Suprapubic skin (tissue), 4 donors: ENCODE measurements at regions not wholly inside any gene's neighbourhood (a gene's known extent, or its start where the extent isn't known, plus 50 kb on each side); places are given as distances from the start of the nearest gene placed in this dataset.

Experiments
- DNase-seq, 2 donors: peaks; one replicate each; pipeline ENCODE4 v3.0.0-alpha.2; 2019; ENCODE audit warnings: low spot score in 2 of 2
- H3K27ac ChIP-seq: fragments of 200-600 bp; sonication (generic); one replicate; pipeline ENCODE4 v1.5.1; 2019
- H3K27me3 ChIP-seq: fragments of 200-600 bp; sonication (generic); one replicate; pipeline ENCODE4 v1.5.1; 2019
- H3K36me3 ChIP-seq: fragments of 200-600 bp; sonication (generic); one replicate; pipeline ENCODE4 v1.5.1; 2019
- H3K4me1 ChIP-seq: fragments of 200-600 bp; sonication (generic); one replicate; pipeline ENCODE4 v1.5.1; 2019
- H3K4me3 ChIP-seq: fragments of 200-600 bp; sonication (generic); one replicate; pipeline ENCODE4 v1.5.1; 2019; ENCODE audit warnings: mild to moderate bottlenecking
- H3K9me3 ChIP-seq: fragments of 200-600 bp; sonication (generic); one replicate; pipeline ENCODE4 v1.5.1; 2019
- CTCF ChIP-seq, 2 donors: fragments of 200-600 bp in 1 of 2; fragments of 450-650 bp in 1 of 2; sonication (generic) in 1 of 2; IDR thresholded peaks; one replicate each; pipeline ENCODE4 v1.5.1; 2016 to 2019; ENCODE audit warnings: antibody characterized with exemption in 2 of 2, mild to moderate bottlenecking in 1 of 2, moderate library complexity in 1 of 2
- EP300 ChIP-seq: sonication (generic); formaldehyde crosslinking; IDR thresholded peaks from one replicate; pipeline ENCODE4 v1.6.1; 2017; ENCODE audit warnings: antibody characterized with exemption
- POLR2A ChIP-seq, 2 donors: fragments of 450-650 bp; IDR thresholded peaks; one replicate each; pipeline ENCODE4 v1.6.1; 2017; ENCODE audit warnings: antibody characterized with exemption in 2 of 2, mild to moderate bottlenecking in 2 of 2, moderate library complexity in 2 of 2
- POLR2AphosphoS5 ChIP-seq, 3 donors: sonication (generic); formaldehyde crosslinking; IDR thresholded peaks; one replicate each; pipeline ENCODE4 v1.6.1; 2017; ENCODE audit warnings: antibody characterized with exemption in 3 of 3
- WGBS: methylation state at CpG from one replicate; pipeline ENCODE4 v1.1.5; 2018; 5-methylcytosine and 5-hydroxymethylcytosine counted together

DNA sequence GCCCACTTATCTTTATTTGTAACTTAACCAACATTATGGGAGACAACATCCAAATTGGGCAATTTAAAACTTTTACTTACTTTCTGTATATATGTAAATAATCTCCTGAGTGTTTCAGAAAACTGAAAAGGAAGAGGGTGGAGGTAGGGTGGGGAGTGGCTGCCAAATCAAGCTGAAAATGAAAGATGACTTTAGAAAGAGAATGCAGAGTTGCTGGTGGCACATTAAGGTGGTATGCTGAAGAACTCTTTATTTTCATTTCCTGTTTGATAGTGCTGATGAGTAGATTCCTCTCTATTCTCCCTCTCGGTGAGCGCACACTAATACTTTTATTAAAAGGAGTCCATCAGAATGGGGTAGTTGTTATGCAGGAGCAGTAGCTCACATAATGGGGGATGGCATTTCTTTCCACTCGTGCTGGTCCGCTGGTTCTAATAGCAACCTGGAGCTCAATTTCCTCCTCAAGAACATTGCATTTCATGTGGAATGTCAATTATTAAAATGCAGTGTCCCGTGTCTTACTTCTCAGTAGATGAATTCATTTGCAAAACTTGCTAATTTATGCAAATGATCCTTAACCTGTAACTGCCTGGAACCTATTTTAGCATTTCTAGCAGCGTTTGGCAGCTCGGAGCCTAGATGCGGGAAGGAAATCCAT is 466.9 kb upstream of the HNRNPA3 start:
- Histone ChIP-seq H3K36me3 (no peaks in the 10 kb centered on the region), H3K27ac (no peak overlapping the region), H3K4me3 (no peak overlapping the region), H3K4me1 (peaks cover 15% of the 10 kb centered on the region), H3K9me3 (no peaks in the 10 kb centered on the region), H3K27me3 (no peaks in the 10 kb centered on the region)
- no peak for DNase-seq
- TF ChIP-seq POLR2AphosphoS5 (IDR thresholded peaks at IDR 0.05) (no peak), CTCF (IDR thresholded peaks at IDR 0.05) (no peak), POLR2A (IDR thresholded peaks at IDR 0.05) (no peak), EP300 (no peak)
- WGBS = 83% methylated on average over 8 of the region's 8 CpGs

- Histone ChIP-seq H3K27ac (no peak overlapping the region), H3K36me3 (no peaks in the 10 kb centered on the region), H3K27me3 (no peaks in the 10 kb centered on the region), H3K4me1 (peaks cover 15% of the 10 kb centered on the region), H3K9me3 (no peaks in the 10 kb centered on the region), H3K4me3 (no peak overlapping the region)
- TF ChIP-seq POLR2AphosphoS5 (IDR thresholded peaks at IDR 0.05) (no peak), POLR2A (IDR thresholded peaks at IDR 0.05) (no peak), EP300 (no peak), CTCF (IDR thresholded peaks at IDR 0.05) (no peak)
- WGBS = 95% methylated on average over 7 of the region's 7 CpGs
- DNase-seq = no peak
Measured at GRCh38 chr2:176746411-176746810, 466.2 kb upstream of the HNRNPA3 start.

DNA sequence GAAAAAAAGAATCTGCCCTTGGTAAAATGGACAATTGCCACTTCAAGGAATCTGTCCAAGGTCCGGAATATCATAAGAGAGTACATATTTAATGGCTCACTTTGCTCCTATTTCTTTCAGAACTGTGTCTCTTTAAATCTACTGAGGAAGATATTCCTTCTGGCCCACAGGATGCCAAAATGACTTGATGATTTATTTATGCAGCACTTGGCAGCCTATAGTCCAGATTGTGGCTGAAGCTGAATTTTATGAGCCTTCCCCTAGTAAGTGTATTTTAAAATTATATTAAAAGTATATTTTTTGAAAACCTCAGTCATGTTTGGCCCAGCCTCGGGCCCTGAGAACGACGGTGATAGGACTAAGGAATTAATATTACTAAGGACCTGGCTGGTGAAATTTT is 465.1 kb upstream of the HNRNPA3 start:
- H3K27me3 ChIP-seq = no peaks in the 10 kb centered on the region
- peaks cover 15% of the 10 kb centered on the region for H3K4me1 ChIP-seq
- H3K36me3 ChIP-seq = no peaks in the 10 kb centered on the region
- DNase-seq = no peak
- H3K4me3 ChIP-seq = no peak overlapping the region
- no peak overlapping the region for H3K27ac ChIP-seq
- H3K9me3 ChIP-seq = no peaks in the 10 kb centered on the region
- TF ChIP-seq POLR2AphosphoS5 (IDR thresholded peaks at IDR 0.05) = no peak
- TF ChIP-seq CTCF (IDR thresholded peaks at IDR 0.05) = no peak
- no peak for TF ChIP-seq POLR2A (IDR thresholded peaks at IDR 0.05)
- no peak for TF ChIP-seq EP300
- 41% methylated on average over 4 of the region's 4 CpGs for WGBS

DNA sequence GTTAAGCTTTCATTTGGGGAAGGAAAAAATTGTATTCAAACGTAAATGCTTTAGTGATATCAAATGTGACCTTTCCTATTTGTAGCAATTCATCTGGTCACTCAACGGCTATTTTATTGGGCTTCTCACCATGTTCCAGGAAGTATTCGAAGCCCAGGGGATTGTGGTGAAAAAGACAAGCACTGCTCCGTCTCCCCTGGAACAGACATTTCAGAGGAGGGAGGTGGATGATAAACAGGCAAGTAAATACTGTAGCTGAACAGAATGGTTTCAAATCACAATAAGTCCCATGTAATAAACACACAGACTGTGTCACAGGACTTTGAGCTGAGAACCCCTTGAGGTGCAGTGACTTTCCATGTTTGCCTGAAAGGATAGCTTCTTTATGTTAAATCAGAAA is 464.7 kb upstream of the HNRNPA3 start:
- no peak overlapping the region for H3K4me3 ChIP-seq
- no peak for DNase-seq
- H3K27me3 ChIP-seq = no peaks in the 10 kb centered on the region
- TF ChIP-seq POLR2A (IDR thresholded peaks at IDR 0.05) (no peak), CTCF (IDR thresholded peaks at IDR 0.05) (no peak), POLR2AphosphoS5 (IDR thresholded peaks at IDR 0.05) (no peak), EP300 (no peak)
- no peak overlapping the region for H3K27ac ChIP-seq
- no peaks in the 10 kb centered on the region for H3K9me3 ChIP-seq
- no peaks in the 10 kb centered on the region for H3K36me3 ChIP-seq
- peaks cover 15% of the 10 kb centered on the region for H3K4me1 ChIP-seq
- whole genome bisulfite sequencing = 66% methylated on average over 4 of the region's 4 CpGs

GRCh38 chr2:176748662-176749061 is 463.9 kb upstream of the HNRNPA3 start:
- no peaks in the 10 kb centered on the region for H3K36me3 ChIP-seq
- TF ChIP-seq POLR2AphosphoS5 (IDR thresholded peaks at IDR 0.05) (no peak), CTCF (IDR thresholded peaks at IDR 0.05) (no peak), POLR2A (IDR thresholded peaks at IDR 0.05) (no peak), EP300 (no peak)
- peaks cover 18% of the 10 kb centered on the region for H3K4me1 ChIP-seq
- 53% methylated on average over 2 of the region's 2 CpGs for WGBS
- H3K27me3 ChIP-seq = no peaks in the 10 kb centered on the region
- H3K9me3 ChIP-seq = no peaks in the 10 kb centered on the region
- H3K27ac ChIP-seq = no peak overlapping the region
- DNase-seq = no peak
- no peak overlapping the region for H3K4me3 ChIP-seq
